Esophagus squamous epithelium (tissue), 4 donors: ENCODE measurements at regions not wholly inside any gene's neighbourhood (a gene's known extent, or its start where the extent isn't known, plus 50 kb on each side); places are given as distances from the start of the nearest gene placed in this dataset.

Experiments used
- POLR2A ChIP-seq, 4 donors: fragments of 450-650 bp; IDR thresholded peaks; one replicate each; pipeline ENCODE4 v1.6.1; 2017; ENCODE audit warnings: antibody characterized with exemption in 4 of 4, mild to moderate bottlenecking in 4 of 4, moderate library complexity in 3 of 4
- TF ChIP-seq, protein P1 (sequence below), 6 experiments: fragments of 450-650 bp in 4 of 6; fragments of 200-600 bp in 2 of 6; sonication (generic) in 2 of 6; IDR thresholded peaks; one replicate each; pipeline ENCODE4 v1.5.1; 2016 to 2019; ENCODE audit warnings: antibody characterized with exemption in 6 of 6, mild to moderate bottlenecking in 4 of 6, moderate library complexity in 4 of 6

GRCh38 chr10:105328503-105329133 is 687.5 kb downstream of the SORCS3 start:
- TF ChIP-seq, protein P1, sequence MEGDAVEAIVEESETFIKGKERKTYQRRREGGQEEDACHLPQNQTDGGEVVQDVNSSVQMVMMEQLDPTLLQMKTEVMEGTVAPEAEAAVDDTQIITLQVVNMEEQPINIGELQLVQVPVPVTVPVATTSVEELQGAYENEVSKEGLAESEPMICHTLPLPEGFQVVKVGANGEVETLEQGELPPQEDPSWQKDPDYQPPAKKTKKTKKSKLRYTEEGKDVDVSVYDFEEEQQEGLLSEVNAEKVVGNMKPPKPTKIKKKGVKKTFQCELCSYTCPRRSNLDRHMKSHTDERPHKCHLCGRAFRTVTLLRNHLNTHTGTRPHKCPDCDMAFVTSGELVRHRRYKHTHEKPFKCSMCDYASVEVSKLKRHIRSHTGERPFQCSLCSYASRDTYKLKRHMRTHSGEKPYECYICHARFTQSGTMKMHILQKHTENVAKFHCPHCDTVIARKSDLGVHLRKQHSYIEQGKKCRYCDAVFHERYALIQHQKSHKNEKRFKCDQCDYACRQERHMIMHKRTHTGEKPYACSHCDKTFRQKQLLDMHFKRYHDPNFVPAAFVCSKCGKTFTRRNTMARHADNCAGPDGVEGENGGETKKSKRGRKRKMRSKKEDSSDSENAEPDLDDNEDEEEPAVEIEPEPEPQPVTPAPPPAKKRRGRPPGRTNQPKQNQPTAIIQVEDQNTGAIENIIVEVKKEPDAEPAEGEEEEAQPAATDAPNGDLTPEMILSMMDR (IDR thresholded peaks at IDR 0.05) = no peak
- no peak for TF ChIP-seq POLR2A (IDR thresholded peaks at IDR 0.05)
